H9 (cell line): ENCODE measurements at regions not wholly inside any gene's neighbourhood (a gene's known extent, or its start where the extent isn't known, plus 50 kb on each side); places are given as distances from the start of the nearest gene placed in this dataset.

Source experiments
- DNase-seq: peaks from one replicate; pipeline ENCODE4 v3.0.0-alpha.2; 2017
- H2AFZ ChIP-seq: one replicate; pipeline ENCODE4 v1.6.1; 2013; ENCODE audit warnings: mild to moderate bottlenecking, low read length, control low read depth, moderate library complexity
- H2AK5ac ChIP-seq: 2 replicates; pipeline ENCODE4 v1.6.1; 2013; ENCODE audit warnings: low read length, control low read depth, mixed read lengths; ENCODE audit not compliant: insufficient read length
- H2BK120ac ChIP-seq: one replicate; pipeline ENCODE4 v1.6.1; 2013; ENCODE audit warnings: low read depth, mild to moderate bottlenecking, low read length, control low read depth, inconsistent platforms; ENCODE audit not compliant: poor library complexity, severe bottlenecking
- H2BK12ac ChIP-seq: 2 replicates; pipeline ENCODE4 v1.6.1; 2013; ENCODE audit warnings: low read length, control low read depth, mixed read lengths, low read depth; ENCODE audit not compliant: insufficient read length
- H2BK15ac ChIP-seq: 2 replicates; pipeline ENCODE4 v1.6.1; 2013; ENCODE audit warnings: low read depth, low read length, control low read depth
- H2BK20ac ChIP-seq: one replicate; pipeline ENCODE4 v1.6.1; 2013; ENCODE audit warnings: low read depth, mild to moderate bottlenecking, low read length, control low read depth, inconsistent platforms; ENCODE audit not compliant: poor library complexity, severe bottlenecking
- H2BK5ac ChIP-seq: 2 replicates; pipeline ENCODE4 v1.6.1; 2013; ENCODE audit warnings: low read length, control low read depth, mixed read lengths; ENCODE audit not compliant: insufficient read length
- H3K14ac ChIP-seq: 2 replicates; pipeline ENCODE4 v1.6.1; 2013; ENCODE audit warnings: low read length, control low read depth; ENCODE audit not compliant: insufficient read depth
- H3K18ac ChIP-seq: 2 replicates; pipeline ENCODE4 v1.6.1; 2013; ENCODE audit warnings: low read depth, mild to moderate bottlenecking, mixed read lengths, low read length, control low read depth; ENCODE audit not compliant: insufficient read length
- H3K23ac ChIP-seq: 2 replicates; pipeline ENCODE4 v1.6.1; 2013; ENCODE audit warnings: low read length, control low read depth, mixed read lengths, low read depth; ENCODE audit not compliant: insufficient read length
- H3K23me2 ChIP-seq: 2 replicates; pipeline ENCODE4 v1.6.1; 2013; ENCODE audit warnings: low read depth, mild to moderate bottlenecking, mixed read lengths, low read length, control low read depth; ENCODE audit not compliant: insufficient read length, poor library complexity, severe bottlenecking
- H3K27ac ChIP-seq: 2 replicates; pipeline ENCODE4 v1.5.1; 2013; ENCODE audit warnings: low read length, control low read depth, mixed read lengths, low read depth; ENCODE audit not compliant: insufficient read length
- H3K27me3 ChIP-seq: 2 replicates; pipeline ENCODE4 v1.6.1; 2013; ENCODE audit warnings: low read length, control low read depth, inconsistent platforms; ENCODE audit not compliant: insufficient read depth
- H3K4ac ChIP-seq: 2 replicates; pipeline ENCODE4 v1.6.1; 2013; ENCODE audit warnings: low read depth, mild to moderate bottlenecking, control low read depth, inconsistent platforms, low read length, moderate library complexity
- H3K4me1 ChIP-seq: 2 replicates; pipeline ENCODE4 v1.6.1; 2013; ENCODE audit warnings: low read length, control low read depth, inconsistent platforms; ENCODE audit not compliant: insufficient read depth
- H3K4me2 ChIP-seq: 2 replicates; pipeline ENCODE4 v1.6.1; 2013; ENCODE audit warnings: low read length, control low read depth, mixed read lengths; ENCODE audit not compliant: insufficient read length, insufficient read depth
- H3K56ac ChIP-seq: 2 replicates; pipeline ENCODE4 v1.6.1; 2013; ENCODE audit warnings: low read depth, mild to moderate bottlenecking, mixed read lengths, low read length, control low read depth; ENCODE audit not compliant: insufficient read length
- H3K79me1 ChIP-seq: 2 replicates; pipeline ENCODE4 v1.6.1; 2013; ENCODE audit warnings: low read depth, mild to moderate bottlenecking, moderate library complexity, low read length, control low read depth, inconsistent platforms; ENCODE audit not compliant: insufficient read depth, poor library complexity, severe bottlenecking
- H3K79me2 ChIP-seq: 2 replicates; pipeline ENCODE4 v1.6.1; 2013; ENCODE audit warnings: low read length, control low read depth, inconsistent platforms; ENCODE audit not compliant: insufficient read depth
- H3K9ac ChIP-seq: 2 replicates; pipeline ENCODE4 v1.6.1; 2013; ENCODE audit warnings: low read length, control low read depth, mixed read lengths; ENCODE audit not compliant: insufficient read length; ENCODE audit errors: extremely low read depth
- H3K9me3 ChIP-seq: one replicate; pipeline ENCODE4 v1.6.1; 2013; ENCODE audit warnings: low read depth, low read length, inconsistent platforms; ENCODE audit not compliant: control insufficient read depth
- H3T11ph ChIP-seq: one replicate; pipeline ENCODE4 v1.6.1; 2013; ENCODE audit warnings: mild to moderate bottlenecking, low read length, control low read depth, inconsistent platforms
- H4K20me1 ChIP-seq: one replicate; pipeline ENCODE4 v1.6.1; 2013; ENCODE audit not compliant: control insufficient read depth, insufficient read length, insufficient read depth
- H4K5ac ChIP-seq: 2 replicates; pipeline ENCODE4 v1.6.1; 2013; ENCODE audit warnings: low read depth, mild to moderate bottlenecking, mixed read lengths, low read length, control low read depth; ENCODE audit not compliant: insufficient read length
- H4K8ac ChIP-seq: replicated peaks from 2 replicates; pipeline ENCODE4 v1.6.1; 2013; ENCODE audit warnings: low read length, control low read depth, mixed read lengths, low read depth; ENCODE audit not compliant: insufficient read length
- H4K91ac ChIP-seq: 2 replicates; pipeline ENCODE4 v1.6.1; 2013; ENCODE audit warnings: low read depth, mild to moderate bottlenecking, moderate library complexity, mixed read lengths, low read length, control low read depth; ENCODE audit not compliant: insufficient read length
- H3K27ac Mint-ChIP-seq, 3 experiments: 2 replicates in 2 of 3; 3 replicates in 1 of 3; pipeline ENCODE4 v1.8.0; 2020 to 2021; ENCODE audit warnings: mixed read lengths in 3 of 3, mild to moderate bottlenecking in 1 of 3, moderate library complexity in 1 of 3
- H3K27me3 Mint-ChIP-seq: 2 replicates; pipeline ENCODE4 v1.8.0; 2021; ENCODE audit warnings: low read depth, mild to moderate bottlenecking, moderate library complexity, mixed read lengths
- H3K36me3 Mint-ChIP-seq, 3 experiments: 2 replicates in 2 of 3; 3 replicates in 1 of 3; pipeline ENCODE4 v1.8.0; 2020 to 2021; ENCODE audit warnings: low read depth in 3 of 3, mixed read lengths in 3 of 3; ENCODE audit not compliant: insufficient read depth in 1 of 3
- H3K4me1 Mint-ChIP-seq, 2 experiments: 2 replicates each; pipeline ENCODE4 v1.8.0; 2020; ENCODE audit warnings: mixed read lengths in 2 of 2
- H3K4me3 Mint-ChIP-seq, 2 experiments: 2 replicates in 1 of 2; 3 replicates in 1 of 2; pipeline ENCODE4 v1.8.0; 2020 to 2021; ENCODE audit warnings: mild to moderate bottlenecking in 2 of 2, mixed read lengths in 2 of 2, moderate library complexity in 1 of 2
- H3K9me3 Mint-ChIP-seq, 2 experiments: 2 replicates in 1 of 2; 3 replicates in 1 of 2; pipeline ENCODE4 v1.8.0; 2020; ENCODE audit warnings: mild to moderate bottlenecking in 2 of 2, mixed read lengths in 2 of 2, moderate library complexity in 1 of 2
- CTCF ChIP-seq: fragments of 200-600 bp; sonication (generic); conservative IDR thresholded peaks from 3 replicates; pipeline ENCODE4 v1.8.0; 2021; ENCODE audit warnings: antibody characterized with exemption, mild to moderate bottlenecking
- whole genome bisulfite sequencing: extraction: QIAGEN DNeasy Blood & Tissue Kit; methylation state at CpG from one replicate; pipeline ENCODE4 v1.1.7; 2013; ENCODE audit warnings: missing lambda C conversion rate, low lambda C conversion rate, mixed read lengths; ENCODE audit not compliant: insufficient read length; ENCODE audit errors: extremely low coverage; 5-methylcytosine and 5-hydroxymethylcytosine counted together

DNA sequence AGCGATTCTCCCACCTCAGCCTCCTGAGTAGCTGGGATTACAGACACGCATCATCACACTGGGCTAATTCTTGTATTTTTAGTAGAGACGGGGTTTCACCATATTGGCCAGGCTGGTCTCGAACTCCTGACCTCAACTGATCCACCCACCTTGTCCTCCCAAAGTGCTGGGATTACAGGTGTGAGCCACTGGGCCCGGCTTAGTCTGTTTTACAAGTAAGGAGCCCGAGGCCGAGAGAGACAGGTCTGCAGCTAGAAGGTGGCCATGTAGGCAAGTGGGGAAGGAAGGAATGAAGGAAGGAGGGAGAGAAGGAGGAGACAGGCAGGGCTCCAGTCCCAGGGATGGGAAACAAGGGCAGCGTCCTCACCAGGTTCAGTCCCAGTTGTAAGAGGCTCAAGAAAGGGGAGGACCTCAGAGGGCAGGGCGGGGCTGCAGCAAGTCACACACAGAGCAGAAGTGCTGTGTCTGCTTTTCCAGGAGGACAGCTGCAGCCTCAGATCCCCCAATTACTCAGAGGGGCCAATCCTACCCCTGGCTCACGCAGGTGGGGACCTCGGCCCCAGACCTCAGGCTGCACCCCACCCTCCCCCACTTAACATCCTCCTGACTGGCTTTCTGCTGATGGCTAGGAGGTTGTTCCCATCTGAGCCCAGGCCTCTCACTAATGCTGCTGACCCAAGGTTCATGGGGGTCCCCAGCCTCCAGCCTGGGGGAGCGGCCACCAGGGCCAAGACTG is 53.8 kb upstream of the PRR5 start:
- no peaks in the 10 kb centered on the region; a peak in 1 of 5 replicates for H3K9me3 Mint-ChIP-seq
- no peak overlapping the region for H3K27ac Mint-ChIP-seq

More for the DNA sequence above, 53.8 kb upstream of the PRR5 start:
- H3K4ac ChIP-seq, result no peak overlapping the region
- H3K4me3 Mint-ChIP-seq, result no peak overlapping the region
- no peaks in the 10 kb centered on the region for H3K36me3 Mint-ChIP-seq
- no peak overlapping the region for H2BK5ac ChIP-seq
- no peak overlapping the region for H2BK12ac ChIP-seq
- no peaks in the 10 kb centered on the region for H3K27me3 ChIP-seq
- no peak for TF ChIP-seq CTCF
- H2AK5ac ChIP-seq, result no peak overlapping the region
- no peak overlapping the region for H3K27ac ChIP-seq
- no peaks in the 10 kb centered on the region for H3K9me3 ChIP-seq
- H4K5ac ChIP-seq, result no peak overlapping the region
- no peak overlapping the region for H2BK120ac ChIP-seq
- no peak overlapping the region for H3K18ac ChIP-seq
- H3K4me2 ChIP-seq, result no peak overlapping the region
- DNase-seq, result peak; percentile 25
- H3K79me2 ChIP-seq, result no peaks in the 10 kb centered on the region
- no peak overlapping the region for H2BK15ac ChIP-seq
- no peaks in the 10 kb centered on the region for H4K20me1 ChIP-seq
- no peaks in the 10 kb centered on the region for H3K23me2 ChIP-seq
- H2AFZ ChIP-seq, result no peak overlapping the region
- H3K9ac ChIP-seq, result no peak overlapping the region
- H3K14ac ChIP-seq, result no peak overlapping the region; the same call in 1 of the 2 replicates
- H3K4me1 Mint-ChIP-seq, result peaks cover 4 to 21% of the 10 kb centered on the region in 2 experiments; a peak in 3 of 4 replicates
- H4K91ac ChIP-seq, result no peak overlapping the region
- no peak overlapping the region for H4K8ac ChIP-seq
- no peak overlapping the region for H2BK20ac ChIP-seq
- no peaks in the 10 kb centered on the region for H3K4me1 ChIP-seq
- no peak overlapping the region for H3K56ac ChIP-seq
- no peak overlapping the region for H3T11ph ChIP-seq
- peaks cover 50% of the 10 kb centered on the region for H3K27me3 Mint-ChIP-seq
- H3K79me1 ChIP-seq, result no peaks in the 10 kb centered on the region
- H3K23ac ChIP-seq, result no peak overlapping the region
- WGBS, result no CpG with 5 or more reads among the region's 12 CpGs
